Psoas muscle (tissue), 7 donors: ENCODE measurements at regions not wholly inside any gene's neighbourhood (a gene's known extent, or its start where the extent isn't known, plus 50 kb on each side); places are given as distances from the start of the nearest gene placed in this dataset.
A peak's percentile ranks its signal among the peaks of the same experiment; 100 is the strongest.

ENCODE experiments used
- ATAC-seq, 4 donors: fragments of 200-7000 bp; cut with Tn5 transposase; one replicate each; pipeline ENCODE4 v1.9.1; 2020; ENCODE audit warnings: moderate library complexity in 3 of 4, mild to moderate bottlenecking in 2 of 4
- DNase-seq, 2 donors: peaks; one replicate each; pipeline ENCODE4 v3.0.0-alpha.2; 2020
- H3K27ac ChIP-seq: fragments of 200-600 bp; one replicate; pipeline ENCODE4 v1.8.0; 2022
- H3K27me3 ChIP-seq, 3 donors: fragments of 200-600 bp in 1 of 3; one replicate each; pipeline versions ENCODE4 v1.6.1 to v1.8.0; 2013 to 2022; ENCODE audit warnings: low read length in 2 of 3, mild to moderate bottlenecking in 2 of 3, moderate library complexity in 1 of 3; ENCODE audit not compliant: insufficient read depth in 3 of 3
- H3K36me3 ChIP-seq, 2 donors: fragments of 200-600 bp in 1 of 2; one replicate each; pipeline versions ENCODE4 v1.6.1 to v1.8.0; 2013 to 2022; ENCODE audit warnings: low read depth in 1 of 2, mild to moderate bottlenecking in 1 of 2, moderate library complexity in 1 of 2; ENCODE audit not compliant: insufficient read depth in 1 of 2
- H3K4me1 ChIP-seq: fragments of 200-600 bp; one replicate; pipeline ENCODE4 v1.8.0; 2022
- H3K4me3 ChIP-seq: fragments of 200-600 bp; one replicate; pipeline ENCODE4 v1.8.0; 2022; ENCODE audit warnings: mild to moderate bottlenecking
- H3K9me3 ChIP-seq: fragments of 200-600 bp; one replicate; pipeline ENCODE4 v1.8.0; 2022
- CTCF ChIP-seq: fragments of 200-600 bp; IDR thresholded peaks from one replicate; pipeline ENCODE4 v1.8.0; 2022; ENCODE audit warnings: antibody characterized with exemption
- WGBS, 3 donors: extraction: QIAGEN DNeasy Blood & Tissue Kit; methylation state at CpG; one replicate each; pipeline versions ENCODE4 v1.1.6 to v1.1.7; 2013; 5-methylcytosine and 5-hydroxymethylcytosine counted together
- intact Hi-C, 2 donors: fragments of 100-400 bp; cut with DNase I; formaldehyde crosslinking; loops; one replicate each; pipeline versions ENCODE4 v1.11.0 to v1.14.2; 2022
- donor health status: healthy with polysubstance abuse.
- donor health status: DM: no; HTN: no; CAD: no; lungs with moderate emphysema.
- donor health status: Bipolar disorder and iron deficiency.
- donor health status: healthy.
- donor health status: DM: yes; HTN: yes; CAD: no.
- donor health status: DM: no; HTN: no; CAD: no.
- donor health status: DM: yes; HTN: yes; CAD: no.

GRCh38 chr20:11000416-11000815 is 326.6 kb upstream of the JAG1 start:
- no peaks in the 10 kb centered on the region for H3K27me3 ChIP-seq
- H3K27ac ChIP-seq: no peak overlapping the region
- no peak overlapping the region for H3K4me3 ChIP-seq
- no peaks in the 10 kb centered on the region for H3K36me3 ChIP-seq
- ATAC-seq: no peak
- peaks cover 7% of the 10 kb centered on the region for H3K4me1 ChIP-seq
- DNase-seq: no peak
- 88 to 94% (median 94%) methylated on average over 1 of the region's 1 CpG for WGBS, 3 donors
- TF ChIP-seq CTCF: no peak
- intact Hi-C loops: no loop called here
- H3K9me3 ChIP-seq: no peaks in the 10 kb centered on the region

- Histone ChIP-seq H3K4me1 (peaks cover 7% of the 10 kb centered on the region), H3K27me3 (no peaks in the 10 kb centered on the region), H3K27ac (peak overlapping the region; percentile 75), H3K4me3 (no peak overlapping the region), H3K9me3 (no peaks in the 10 kb centered on the region), H3K36me3 (no peaks in the 10 kb centered on the region)
- no peak for ATAC-seq
- 68 to 70% (median 70%) methylated on average over 4 of the region's 4 CpGs for WGBS, 3 donors
- intact Hi-C loops: no loop called here
- DNase-seq: no peak
- no peak for TF ChIP-seq CTCF
Observed at GRCh38 chr20:11001302-11001701, 327.5 kb upstream of the JAG1 start.

- ATAC-seq: peak; percentile 97 to 99 (median 98)
- peaks cover 7% of the 10 kb centered on the region for H3K4me1 ChIP-seq
- peak overlapping the region; percentile 75 for H3K27ac ChIP-seq
- H3K27me3 ChIP-seq: no peaks in the 10 kb centered on the region
- intact Hi-C loops: no loop called here
- WGBS, 3 donors: 44 to 59% (median 46%) methylated on average over 12 of the region's 12 CpGs
- no peaks in the 10 kb centered on the region for H3K9me3 ChIP-seq
- no peak overlapping the region for H3K4me3 ChIP-seq
- peak; percentile 21 to 59 for DNase-seq
- no peak for TF ChIP-seq CTCF
- H3K36me3 ChIP-seq: no peaks in the 10 kb centered on the region
Observed at GRCh38 chr20:11001764-11002540, 328.2 kb upstream of the JAG1 start.

- intact Hi-C loops: no loop called here
- no peaks in the 10 kb centered on the region for H3K27me3 ChIP-seq
- H3K27ac ChIP-seq: no peak overlapping the region
- no peak overlapping the region for H3K4me3 ChIP-seq
- H3K4me1 ChIP-seq: peaks cover 7% of the 10 kb centered on the region
- H3K36me3 ChIP-seq: no peaks in the 10 kb centered on the region
- DNase-seq (no peak), ATAC-seq (no peak)
- WGBS, 3 donors: 83 to 98% (median 92%) methylated on average over 2 of the region's 2 CpGs
- H3K9me3 ChIP-seq: no peaks in the 10 kb centered on the region
- TF ChIP-seq CTCF: no peak
Observed at GRCh38 chr20:11003341-11003740, 329.5 kb upstream of the JAG1 start.
